Tibial artery (tissue), 4 donors: ENCODE measurements at regions not wholly inside any gene's neighbourhood (a gene's known extent, or its start where the extent isn't known, plus 50 kb on each side); places are given as distances from the start of the nearest gene placed in this dataset.

ENCODE experiments used
- DNase-seq, 2 donors: peaks; one replicate each; pipeline ENCODE4 v3.0.0-alpha.2; 2019
- H3K27ac ChIP-seq, 2 donors: fragments of 200-600 bp; sonication (generic) in 1 of 2; 1 replicate in 1 of 2; 2 replicates in 1 of 2; pipeline ENCODE4 v1.5.1; 2018 to 2019; ENCODE audit warnings: mild to moderate bottlenecking in 1 of 2
- H3K27me3 ChIP-seq, 2 donors: fragments of 200-600 bp; sonication (generic) in 1 of 2; one replicate each; pipeline versions ENCODE4 v1.5.1 to v1.6.0; 2016 to 2019
- H3K36me3 ChIP-seq, 3 donors: fragments of 200-600 bp; sonication (generic) in 2 of 3; one replicate each; pipeline ENCODE4 v1.5.1; 2016 to 2019; ENCODE audit warnings: mild to moderate bottlenecking in 2 of 3
- H3K4me1 ChIP-seq, 4 donors: fragments of 200-600 bp; sonication (generic) in 2 of 4; 1 replicate in 3 of 4; 2 replicates in 1 of 4; pipeline ENCODE4 v1.5.1; 2016 to 2019
- H3K4me3 ChIP-seq, 2 donors: fragments of 200-600 bp; sonication (generic) in 1 of 2; 1 replicate in 1 of 2; 2 replicates in 1 of 2; pipeline ENCODE4 v1.5.1; 2018 to 2019; ENCODE audit warnings: mild to moderate bottlenecking in 2 of 2
- H3K9me3 ChIP-seq, 3 donors: fragments of 200-600 bp; sonication (generic) in 1 of 3; one replicate each; pipeline ENCODE4 v1.5.1; 2016 to 2019
- CTCF ChIP-seq, 2 experiments: fragments of 200-600 bp in 1 of 2; fragments of 450-650 bp in 1 of 2; IDR thresholded peaks; one replicate each; pipeline ENCODE4 v1.5.1; 2017 to 2019; ENCODE audit warnings: antibody characterized with exemption in 2 of 2, mild to moderate bottlenecking in 1 of 2, moderate library complexity in 1 of 2
- intact Hi-C: fragments of 100-400 bp; cut with DNase I; formaldehyde crosslinking; loops from one replicate; pipeline ENCODE4 v1.15.0; 2023; ENCODE audit warnings: low total_unique reads

GRCh38 chr4:57496697-57497471 is 386.7 kb upstream of the IGFBP7 start:
- Histone ChIP-seq H3K4me3 (no peak overlapping the region), H3K9me3 (no peaks in the 10 kb centered on the region), H3K36me3 (no peaks in the 10 kb centered on the region), H3K27me3 (no peaks in the 10 kb centered on the region), H3K27ac (no peak overlapping the region), H3K4me1 (no peaks in the 10 kb centered on the region)
- DNase-seq, result no peak
- intact Hi-C loops, result no loop called here
- no peak for TF ChIP-seq CTCF (IDR thresholded peaks at IDR 0.05)

GRCh38 chr4:57494821-57495220 is 384.6 kb upstream of the IGFBP7 start:
- no peak for TF ChIP-seq CTCF (IDR thresholded peaks at IDR 0.05)
- intact Hi-C loops, result no loop called here
- H3K4me1 ChIP-seq, result no peaks in the 10 kb centered on the region
- H3K36me3 ChIP-seq, result no peaks in the 10 kb centered on the region
- no peaks in the 10 kb centered on the region for H3K27me3 ChIP-seq
- H3K27ac ChIP-seq, result no peak overlapping the region
- H3K9me3 ChIP-seq, result no peaks in the 10 kb centered on the region
- no peak overlapping the region for H3K4me3 ChIP-seq
- no peak for DNase-seq

GRCh38 chr4:57492251-57492878 is 382.2 kb upstream of the IGFBP7 start:
- TF ChIP-seq CTCF (IDR thresholded peaks at IDR 0.05), result no peak
- H3K36me3 ChIP-seq, result no peaks in the 10 kb centered on the region
- H3K27ac ChIP-seq, result no peak overlapping the region
- intact Hi-C loops, result no loop called here
- no peak for DNase-seq
- H3K9me3 ChIP-seq, result no peaks in the 10 kb centered on the region
- H3K4me3 ChIP-seq, result no peak overlapping the region
- no peaks in the 10 kb centered on the region for H3K4me1 ChIP-seq
- no peaks in the 10 kb centered on the region for H3K27me3 ChIP-seq

- intact Hi-C loops, result no loop called here
- no peak overlapping the region for H3K4me3 ChIP-seq
- no peaks in the 10 kb centered on the region for H3K4me1 ChIP-seq
- no peak overlapping the region for H3K27ac ChIP-seq
- TF ChIP-seq CTCF (IDR thresholded peaks at IDR 0.05), result no peak
- no peaks in the 10 kb centered on the region for H3K9me3 ChIP-seq
- no peaks in the 10 kb centered on the region for H3K36me3 ChIP-seq
- no peaks in the 10 kb centered on the region for H3K27me3 ChIP-seq
- DNase-seq, result no peak
These were observed 381.2 kb upstream of the IGFBP7 start for GRCh38 chr4:57491388-57491787.

- Histone ChIP-seq H3K27me3 (no peaks in the 10 kb centered on the region), H3K36me3 (no peaks in the 10 kb centered on the region), H3K4me3 (no peak overlapping the region), H3K4me1 (no peaks in the 10 kb centered on the region), H3K9me3 (no peaks in the 10 kb centered on the region), H3K27ac (no peak overlapping the region)
- no peak for DNase-seq
- no peak for TF ChIP-seq CTCF (IDR thresholded peaks at IDR 0.05)
- intact Hi-C loops, result no loop called here
These were observed 380.5 kb upstream of the IGFBP7 start for GRCh38 chr4:57490520-57491255.
